GM19023 (cell line): ENCODE measurements at regions not wholly inside any gene's neighbourhood (a gene's known extent, or its start where the extent isn't known, plus 50 kb on each side); places are given as distances from the start of the nearest gene placed in this dataset.
"Not testable (repeated sequence)": the region's sequence is repeated elsewhere in the genome, so short reads cannot be mapped to it uniquely, and the experiment has no call there.

Source experiments
- ATAC-seq: cut with Tn5 transposase; IDR thresholded peaks from one replicate; pipeline ENCODE4 v1.9.1; 2021; ENCODE audit warnings: mild to moderate bottlenecking, moderate library complexity; ENCODE audit not compliant: unreplicated experiment

- no peak for ATAC-seq
These were observed 492.9 kb upstream of the ADGRL2 start for GRCh38 chr1:81307786-81308185.

GRCh38 chr1:81305997-81306452 lies 494.7 kb upstream of the ADGRL2 start:
- peak; percentile 79 for ATAC-seq

- no peak for ATAC-seq
These were observed 496.5 kb upstream of the ADGRL2 start for GRCh38 chr1:81304187-81304586.

- ATAC-seq: no peak
These were observed 500.8 kb upstream of the ADGRL2 start for GRCh38 chr1:81299892-81300291.

- ATAC-seq: no peak
These were observed 502.5 kb upstream of the ADGRL2 start for GRCh38 chr1:81298266-81298665.

GRCh38 chr1:81296601-81297000 lies 504.1 kb upstream of the ADGRL2 start:
- no peak for ATAC-seq

- no peak for ATAC-seq
These were observed 510.4 kb upstream of the ADGRL2 start for GRCh38 chr1:81290326-81290725.

- ATAC-seq: no peak
These were observed 512.0 kb upstream of the ADGRL2 start for GRCh38 chr1:81288689-81289088.

- no peak for ATAC-seq
These were observed 513.2 kb upstream of the ADGRL2 start for GRCh38 chr1:81287411-81288080.

- ATAC-seq: no peak
These were observed 530.7 kb upstream of the ADGRL2 start for GRCh38 chr1:81270051-81270450.

GRCh38 chr1:81264976-81265375 lies 535.8 kb upstream of the ADGRL2 start:
- ATAC-seq: no peak

- ATAC-seq: no peak
These were observed 540.9 kb upstream of the ADGRL2 start for GRCh38 chr1:81259625-81260411.

- ATAC-seq: no peak
These were observed 546.2 kb upstream of the ADGRL2 start for GRCh38 chr1:81254560-81254959.

GRCh38 chr1:81254068-81254467 lies 546.7 kb upstream of the ADGRL2 start:
- no peak for ATAC-seq

- ATAC-seq: no peak
These were observed 548.1 kb upstream of the ADGRL2 start for GRCh38 chr1:81252471-81253151.

- ATAC-seq: not testable (repeated sequence)
These were observed 549.9 kb upstream of the ADGRL2 start for GRCh38 chr1:81250825-81251224.

GRCh38 chr1:81245084-81245715 lies 555.5 kb upstream of the ADGRL2 start:
- not testable (repeated sequence) for ATAC-seq

- not testable (repeated sequence) for ATAC-seq
These were observed 556.1 kb upstream of the ADGRL2 start for GRCh38 chr1:81244612-81245011.

- ATAC-seq: no peak
These were observed 558.6 kb upstream of the ADGRL2 start for GRCh38 chr1:81242103-81242502.

- no peak for ATAC-seq
These were observed 562.6 kb upstream of the ADGRL2 start for GRCh38 chr1:81238129-81238528.

GRCh38 chr1:81237473-81238089 lies 563.2 kb upstream of the ADGRL2 start:
- ATAC-seq: no peak
